T47D (cell line): ENCODE measurements at regions not wholly inside any gene's neighbourhood (a gene's known extent, or its start where the extent isn't known, plus 50 kb on each side); places are given as distances from the start of the nearest gene placed in this dataset.
"Not testable (repeated sequence)": the region's sequence is repeated elsewhere in the genome, so short reads cannot be mapped to it uniquely, and the experiment has no call there.

Experiments used
- DNase-seq, 2 experiments: peaks; one replicate each; pipeline versions ENCODE4 v3.0.0 to v3.0.0-alpha.2; 2011 to 2012; ENCODE audit warnings: low read depth in 1 of 2, low spot score in 1 of 2
- JUND ChIP-seq: IDR thresholded peaks from 2 replicates; pipeline ENCODE4 v1.6.1; 2012; ENCODE audit warnings: low read depth
- in situ Hi-C: cut with HindIII; loops from 2 replicates; pipeline ENCODE4 v1.10.0; 2016; ENCODE audit warnings: low sequenced_read_pairs, low pct_unique_long_range_greater_than_20kb

- in situ Hi-C loops = no loop called here
- DNase-seq = no peak
- no peak for TF ChIP-seq JUND
These were observed 1194.7 kb upstream of the CRIM1 start for GRCh38 chr2:35160871-35161270.

- in situ Hi-C loops = no loop called here
- TF ChIP-seq JUND = no peak
- DNase-seq = no peak
These were observed 1229.7 kb upstream of the CRIM1 start for GRCh38 chr2:35125871-35126270.

GRCh38 chr2:35125278-35125677 lies 1230.3 kb upstream of the CRIM1 start:
- in situ Hi-C loops = no loop called here

GRCh38 chr2:35116151-35116550 lies 1239.4 kb upstream of the CRIM1 start:
- peak in 1 of 2 experiments; percentile 37 for DNase-seq
- in situ Hi-C loops = no loop called here
- no peak for TF ChIP-seq JUND

More at GRCh38 chr2:35125278-35125677, 1230.3 kb upstream of the CRIM1 start:
- TF ChIP-seq JUND = no peak
- DNase-seq = no peak

- in situ Hi-C loops = no loop called here
- TF ChIP-seq JUND = no peak
- peak in 1 of 2 experiments; percentile 66 for DNase-seq
These were observed 1240.8 kb upstream of the CRIM1 start for GRCh38 chr2:35114765-35115164.

GRCh38 chr2:35112367-35112766 lies 1243.2 kb upstream of the CRIM1 start:
- in situ Hi-C loops = not testable (repeated sequence)

GRCh38 chr2:35104309-35104708 lies 1251.3 kb upstream of the CRIM1 start:
- TF ChIP-seq JUND = no peak
- no peak for DNase-seq
- in situ Hi-C loops = no loop called here

More at GRCh38 chr2:35112367-35112766, 1243.2 kb upstream of the CRIM1 start:
- DNase-seq = not testable (repeated sequence)

GRCh38 chr2:35099342-35099741 lies 1256.2 kb upstream of the CRIM1 start:
- DNase-seq = peak in 1 of 2 experiments; percentile 3
- in situ Hi-C loops = no loop called here
- TF ChIP-seq JUND = no peak

- no peak for DNase-seq
- in situ Hi-C loops = no loop called here
- TF ChIP-seq JUND = no peak
These were observed 1273.5 kb upstream of the CRIM1 start for GRCh38 chr2:35082072-35082471.

GRCh38 chr2:35081622-35082015 lies 1274.0 kb upstream of the CRIM1 start:
- in situ Hi-C loops = no loop called here
- no peak for DNase-seq

GRCh38 chr2:35081001-35081621 lies 1274.5 kb upstream of the CRIM1 start:
- in situ Hi-C loops = no loop called here
- no peak for TF ChIP-seq JUND
- no peak for DNase-seq

More at GRCh38 chr2:35081622-35082015, 1274.0 kb upstream of the CRIM1 start:
- no peak for TF ChIP-seq JUND

GRCh38 chr2:35080231-35080910 lies 1275.2 kb upstream of the CRIM1 start:
- in situ Hi-C loops = no loop called here
- no peak for DNase-seq
- TF ChIP-seq JUND = no peak

GRCh38 chr2:35067420-35067819 lies 1288.2 kb upstream of the CRIM1 start:
- no peak for DNase-seq
- TF ChIP-seq JUND = no peak
- in situ Hi-C loops = no loop called here
